MM.1S (cell line): ENCODE measurements at regions not wholly inside any gene's neighbourhood (a gene's known extent, or its start where the extent isn't known, plus 50 kb on each side); places are given as distances from the start of the nearest gene placed in this dataset.

Source experiments
- DNase-seq: peaks from one replicate; pipeline ENCODE4 v3.0.0-alpha.2; 2015
- H2AFZ ChIP-seq: fragments of 300-600 bp; sonication (generic); 2 replicates; pipeline ENCODE4 v1.6.0; 2016; ENCODE audit warnings: antibody characterized with exemption, low read length
- H3F3A ChIP-seq: fragments of 300-600 bp; sonication (generic); 2 replicates; pipeline ENCODE4 v1.6.1; 2016; ENCODE audit warnings: mild to moderate bottlenecking, antibody characterized with exemption, low read length, moderate library complexity, mixed read lengths; ENCODE audit not compliant: insufficient read depth
- H3K27ac ChIP-seq: fragments of 300-600 bp; sonication (generic); 2 replicates; pipeline ENCODE4 v1.5.1; 2016; ENCODE audit warnings: mild to moderate bottlenecking, low read length
- H3K27me3 ChIP-seq: fragments of 300-600 bp; sonication (generic); replicated peaks from 2 replicates; pipeline ENCODE4 v1.6.0; 2016; ENCODE audit warnings: low read length; ENCODE audit not compliant: insufficient read depth
- H3K36me3 ChIP-seq: fragments of 300-600 bp; sonication (generic); replicated peaks from 2 replicates; pipeline ENCODE4 v1.6.1; 2016; ENCODE audit warnings: mild to moderate bottlenecking, low read length, mixed read lengths; ENCODE audit not compliant: insufficient read depth
- H3K4me1 ChIP-seq: fragments of 300-600 bp; sonication (generic); 2 replicates; pipeline ENCODE4 v1.6.1; 2016; ENCODE audit warnings: low read length, mixed read lengths
- H3K4me2 ChIP-seq: fragments of 300-600 bp; sonication (generic); 2 replicates; pipeline ENCODE4 v1.6.0; 2016; ENCODE audit warnings: low read depth, low read length
- H3K4me3 ChIP-seq: fragments of 300-600 bp; sonication (generic); 2 replicates; pipeline ENCODE4 v1.5.1; 2016; ENCODE audit warnings: low read length, mixed read lengths
- H3K79me2 ChIP-seq: fragments of 300-600 bp; sonication (generic); 2 replicates; pipeline ENCODE4 v1.6.1; 2016; ENCODE audit warnings: mixed run types, low read length, mixed read lengths
- H3K9ac ChIP-seq: fragments of 300-600 bp; sonication (generic); 2 replicates; pipeline ENCODE4 v1.6.1; 2016; ENCODE audit warnings: low read length, mixed read lengths
- H3K9me2 ChIP-seq: fragments of 300-600 bp; sonication (generic); replicated peaks from 2 replicates; pipeline ENCODE4 v1.6.1; 2016; ENCODE audit warnings: mild to moderate bottlenecking, low read length, mixed read lengths; ENCODE audit not compliant: insufficient read depth
- H3K9me3 ChIP-seq: fragments of 300-600 bp; sonication (generic); replicated peaks from 2 replicates; pipeline ENCODE4 v1.6.1; 2016; ENCODE audit warnings: mild to moderate bottlenecking, low read length, mixed read lengths; ENCODE audit not compliant: insufficient read depth
- H4K20me1 ChIP-seq: fragments of 300-600 bp; sonication (generic); 2 replicates; pipeline ENCODE4 v1.6.1; 2016; ENCODE audit warnings: mild to moderate bottlenecking, low read length, moderate library complexity, mixed read lengths; ENCODE audit not compliant: insufficient read depth
- EZH2 ChIP-seq: fragments of 300-600 bp; sonication (generic); optimal IDR thresholded peaks from 2 replicates; pipeline ENCODE3; 2017; ENCODE audit warnings: low read depth, mild to moderate bottlenecking, antibody characterized with exemption, low read length, mixed read lengths
- EZH2phosphoT487 ChIP-seq: fragments of 300-600 bp; sonication (generic); IDR thresholded peaks from 2 replicates; pipeline ENCODE4 v1.6.1; 2018; ENCODE audit warnings: antibody characterized with exemption, low read length
- TF ChIP-seq, protein P1 (sequence below): fragments of 300-600 bp; sonication (generic); IDR thresholded peaks from 2 replicates; pipeline ENCODE4 v1.5.1; 2016; ENCODE audit warnings: antibody characterized with exemption, low read length, mixed read lengths

DNA sequence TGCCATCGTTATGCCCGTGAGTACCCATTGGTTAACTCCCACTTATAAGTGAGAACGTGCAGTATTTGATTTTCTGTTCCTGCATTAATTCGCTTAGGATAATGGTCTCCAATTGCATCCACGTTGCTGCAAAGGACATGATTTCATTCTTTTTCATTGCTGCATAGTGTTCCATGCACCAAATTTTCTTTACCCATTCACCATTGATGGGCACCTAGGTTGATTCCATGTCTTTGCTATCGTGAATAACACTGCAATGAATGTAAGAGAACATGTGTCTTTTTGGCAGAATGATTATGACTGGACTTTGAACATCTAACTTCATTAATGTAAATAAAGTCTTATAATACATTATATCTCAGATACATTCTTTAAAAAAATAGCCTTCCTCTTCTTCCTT lies 169.6 kb upstream of the CDIN1 start:
- Histone ChIP-seq H3K9me2 (no peaks in the 10 kb centered on the region), H3K4me3 (no peak overlapping the region), H3F3A (no peaks in the 10 kb centered on the region), H3K79me2 (no peaks in the 10 kb centered on the region), H4K20me1 (no peaks in the 10 kb centered on the region), H3K4me2 (no peak overlapping the region), H3K27me3 (no peaks in the 10 kb centered on the region), H3K27ac (no peak overlapping the region), H3K9ac (no peak overlapping the region), H3K36me3 (no peaks in the 10 kb centered on the region), H2AFZ (no peak overlapping the region), H3K9me3 (no peaks in the 10 kb centered on the region), H3K4me1 (no peaks in the 10 kb centered on the region)
- no peak for DNase-seq
- TF ChIP-seq, protein P1, sequence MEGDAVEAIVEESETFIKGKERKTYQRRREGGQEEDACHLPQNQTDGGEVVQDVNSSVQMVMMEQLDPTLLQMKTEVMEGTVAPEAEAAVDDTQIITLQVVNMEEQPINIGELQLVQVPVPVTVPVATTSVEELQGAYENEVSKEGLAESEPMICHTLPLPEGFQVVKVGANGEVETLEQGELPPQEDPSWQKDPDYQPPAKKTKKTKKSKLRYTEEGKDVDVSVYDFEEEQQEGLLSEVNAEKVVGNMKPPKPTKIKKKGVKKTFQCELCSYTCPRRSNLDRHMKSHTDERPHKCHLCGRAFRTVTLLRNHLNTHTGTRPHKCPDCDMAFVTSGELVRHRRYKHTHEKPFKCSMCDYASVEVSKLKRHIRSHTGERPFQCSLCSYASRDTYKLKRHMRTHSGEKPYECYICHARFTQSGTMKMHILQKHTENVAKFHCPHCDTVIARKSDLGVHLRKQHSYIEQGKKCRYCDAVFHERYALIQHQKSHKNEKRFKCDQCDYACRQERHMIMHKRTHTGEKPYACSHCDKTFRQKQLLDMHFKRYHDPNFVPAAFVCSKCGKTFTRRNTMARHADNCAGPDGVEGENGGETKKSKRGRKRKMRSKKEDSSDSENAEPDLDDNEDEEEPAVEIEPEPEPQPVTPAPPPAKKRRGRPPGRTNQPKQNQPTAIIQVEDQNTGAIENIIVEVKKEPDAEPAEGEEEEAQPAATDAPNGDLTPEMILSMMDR: no peak
- no peak for TF ChIP-seq EZH2phosphoT487
- TF ChIP-seq EZH2: no peak

GRCh38 chr15:36414670-36415069 lies 164.8 kb upstream of the CDIN1 start:
- Histone ChIP-seq H4K20me1 (no peaks in the 10 kb centered on the region), H3K79me2 (no peaks in the 10 kb centered on the region), H3K9me3 (no peaks in the 10 kb centered on the region), H3K9ac (no peak overlapping the region), H3K27ac (no peak overlapping the region), H3K9me2 (no peaks in the 10 kb centered on the region), H3F3A (no peaks in the 10 kb centered on the region), H2AFZ (no peak overlapping the region), H3K4me3 (no peak overlapping the region), H3K4me2 (no peak overlapping the region), H3K36me3 (no peaks in the 10 kb centered on the region), H3K27me3 (no peaks in the 10 kb centered on the region), H3K4me1 (no peaks in the 10 kb centered on the region)
- no peak for DNase-seq
- TF ChIP-seq EZH2phosphoT487: no peak
- TF ChIP-seq EZH2: no peak
- TF ChIP-seq, protein P1: no peak

DNA sequence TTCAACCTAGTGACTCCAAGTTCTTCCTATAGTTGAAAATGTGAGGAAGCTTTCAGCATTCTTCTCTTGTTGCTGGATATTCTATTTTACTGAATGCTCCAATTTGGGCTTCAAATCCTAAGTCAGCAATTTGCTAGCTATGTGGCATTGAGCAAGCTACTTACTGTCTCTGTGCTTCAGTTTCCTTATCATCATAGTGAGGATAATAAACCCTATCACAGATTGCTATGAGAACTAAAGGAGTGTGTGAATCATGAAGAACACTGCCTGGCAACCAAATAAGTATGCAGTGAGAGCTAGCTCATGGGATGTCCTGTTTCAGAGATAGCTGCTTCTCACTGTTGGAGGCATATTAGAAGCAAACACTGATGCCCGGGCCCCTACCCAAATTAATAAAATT lies 163.8 kb upstream of the CDIN1 start:
- TF ChIP-seq, protein P1: no peak
- TF ChIP-seq EZH2phosphoT487: no peak

More for the DNA sequence above, 163.8 kb upstream of the CDIN1 start:
- H3K4me1 ChIP-seq: no peaks in the 10 kb centered on the region
- H3K9me2 ChIP-seq: no peaks in the 10 kb centered on the region
- no peaks in the 10 kb centered on the region for H3K36me3 ChIP-seq
- no peaks in the 10 kb centered on the region for H3K27me3 ChIP-seq
- H3F3A ChIP-seq: no peaks in the 10 kb centered on the region
- no peaks in the 10 kb centered on the region for H3K9me3 ChIP-seq
- DNase-seq: no peak
- no peak overlapping the region for H3K27ac ChIP-seq
- no peaks in the 10 kb centered on the region for H4K20me1 ChIP-seq
- no peak overlapping the region for H3K4me2 ChIP-seq
- H2AFZ ChIP-seq: no peak overlapping the region
- no peak overlapping the region for H3K4me3 ChIP-seq
- H3K9ac ChIP-seq: no peak overlapping the region
- H3K79me2 ChIP-seq: no peaks in the 10 kb centered on the region
